ENCODE measurements at regions not wholly inside any gene's neighbourhood (a gene's known extent, or its start where the extent isn't known, plus 50 kb on each side); places are given as distances from the start of the nearest gene placed in this dataset.

DNA sequence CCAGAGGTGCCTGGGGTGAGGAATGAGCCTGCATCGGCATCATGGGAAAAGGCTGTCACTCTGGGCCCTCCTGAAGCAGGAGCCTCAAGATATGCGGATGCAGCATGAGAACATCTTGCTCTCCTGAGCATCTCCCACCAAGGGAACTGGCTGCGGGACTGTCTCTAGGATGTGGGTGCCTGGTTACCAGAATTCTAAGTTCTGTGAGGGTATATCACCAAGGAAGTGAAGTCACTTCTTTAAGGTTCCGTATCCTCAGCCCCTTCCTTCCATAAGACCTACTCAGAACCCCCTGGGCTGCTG, 86.9 kb downstream of the GGTLC2 start:
- TF ChIP-seq, protein P1, sequence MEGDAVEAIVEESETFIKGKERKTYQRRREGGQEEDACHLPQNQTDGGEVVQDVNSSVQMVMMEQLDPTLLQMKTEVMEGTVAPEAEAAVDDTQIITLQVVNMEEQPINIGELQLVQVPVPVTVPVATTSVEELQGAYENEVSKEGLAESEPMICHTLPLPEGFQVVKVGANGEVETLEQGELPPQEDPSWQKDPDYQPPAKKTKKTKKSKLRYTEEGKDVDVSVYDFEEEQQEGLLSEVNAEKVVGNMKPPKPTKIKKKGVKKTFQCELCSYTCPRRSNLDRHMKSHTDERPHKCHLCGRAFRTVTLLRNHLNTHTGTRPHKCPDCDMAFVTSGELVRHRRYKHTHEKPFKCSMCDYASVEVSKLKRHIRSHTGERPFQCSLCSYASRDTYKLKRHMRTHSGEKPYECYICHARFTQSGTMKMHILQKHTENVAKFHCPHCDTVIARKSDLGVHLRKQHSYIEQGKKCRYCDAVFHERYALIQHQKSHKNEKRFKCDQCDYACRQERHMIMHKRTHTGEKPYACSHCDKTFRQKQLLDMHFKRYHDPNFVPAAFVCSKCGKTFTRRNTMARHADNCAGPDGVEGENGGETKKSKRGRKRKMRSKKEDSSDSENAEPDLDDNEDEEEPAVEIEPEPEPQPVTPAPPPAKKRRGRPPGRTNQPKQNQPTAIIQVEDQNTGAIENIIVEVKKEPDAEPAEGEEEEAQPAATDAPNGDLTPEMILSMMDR (IDR thresholded peaks at IDR 0.05) = no peak
- TF ChIP-seq POLR2A (IDR thresholded peaks at IDR 0.05) = no peak

All from adrenal gland (tissue), 5 donors.